ENCODE measurements at regions not wholly inside any gene's neighbourhood (a gene's known extent, or its start where the extent isn't known, plus 50 kb on each side); places are given as distances from the start of the nearest gene placed in this dataset.

- TF ChIP-seq POLR2A (IDR thresholded peaks at IDR 0.05; ENCODE audit: low read depth, low read length) (no peak), TAF1 (IDR thresholded peaks at IDR 0.05; ENCODE audit: borderline replicate concordance, low read depth, low read length) (no peak), POLR2AphosphoS5 (IDR thresholded peaks at IDR 0.05; ENCODE audit: low read depth, low read length) (no peak)
These were observed 141.9 kb downstream of the NPR3 start for GRCh38 chr5:32852976-32853375.
